Pancreas (tissue), 10 donors: ENCODE measurements at regions not wholly inside any gene's neighbourhood (a gene's known extent, or its start where the extent isn't known, plus 50 kb on each side); places are given as distances from the start of the nearest gene placed in this dataset.

ENCODE experiments used
- ATAC-seq, 4 donors: fragments of 200-7000 bp; cut with Tn5 transposase; one replicate each; pipeline versions ENCODE4 v1.8.0 to v1.9.1; 2020; ENCODE audit warnings: mild to moderate bottlenecking in 4 of 4, moderate library complexity in 4 of 4
- DNase-seq, 6 donors: peaks; one replicate each; pipeline ENCODE4 v3.0.0-alpha.2; 2020
- FAIRE-seq: peaks from 2 replicates; lab custom pipeline; 2012; peaks lifted over from hg19 to GRCh38; lab: Jason Lieb, UNC
- H3K27ac ChIP-seq, 4 donors: fragments of 200-600 bp; sonication (generic); 1 replicate in 3 of 4; 2 replicates in 1 of 4; pipeline versions ENCODE4 v1.5.0 to v1.8.0; 2020
- H3K27me3 ChIP-seq, 4 donors: fragments of 200-600 bp; one replicate each; pipeline ENCODE4 v1.8.0; 2021
- H3K36me3 ChIP-seq, 3 donors: fragments of 200-600 bp; sonication (generic) in 1 of 3; one replicate each; pipeline versions ENCODE4 v1.5.0 to v1.8.0; 2020 to 2021
- H3K4me1 ChIP-seq, 3 donors: fragments of 200-600 bp; one replicate each; pipeline ENCODE4 v1.8.0; 2021
- H3K4me3 ChIP-seq, 4 donors: fragments of 200-600 bp; sonication (generic) in 2 of 4; one replicate each; pipeline versions ENCODE4 v1.5.0 to v1.8.0; 2020 to 2021
- H3K9me3 ChIP-seq, 4 donors: fragments of 200-600 bp; one replicate each; pipeline ENCODE4 v1.8.0; 2021
- WGBS, 2 donors: extraction: QIAGEN DNeasy Blood & Tissue Kit; methylation state at CpG; one replicate each; pipeline ENCODE4 v1.1.7; 2013; 5-methylcytosine and 5-hydroxymethylcytosine counted together
- intact Hi-C, 3 donors: fragments of 100-400 bp; cut with DNase I; formaldehyde crosslinking; loops; one replicate each; pipeline versions ENCODE4 v1.11.1 to v1.14.2; 2022
- TF ChIP-seq, protein P1 (sequence below), 4 donors: fragments of 200-600 bp; sonication (generic) in 3 of 4; IDR thresholded peaks; one replicate each; pipeline versions ENCODE4 v1.5.0 to v1.8.0; 2021; ENCODE audit warnings: antibody characterized with exemption in 4 of 4
- donor health status: healthy with polysubstance abuse.
- donor health status: DM: no; HTN: no; CAD: no; lungs with moderate emphysema.
- donor health status: DM: no; HTN: no; CAD: no.
- donor health status: control.
- donor health status: control.
- donor health status: Bipolar disorder and iron deficiency.
- donor health status: DM: yes; HTN: yes; CAD: no.
- donor health status: DM: no; HTN: no; CAD: no.
- donor health status: DM: no; HTN: no; CAD: no.
- donor health status: DM: yes; HTN: yes; CAD: no.

DNA sequence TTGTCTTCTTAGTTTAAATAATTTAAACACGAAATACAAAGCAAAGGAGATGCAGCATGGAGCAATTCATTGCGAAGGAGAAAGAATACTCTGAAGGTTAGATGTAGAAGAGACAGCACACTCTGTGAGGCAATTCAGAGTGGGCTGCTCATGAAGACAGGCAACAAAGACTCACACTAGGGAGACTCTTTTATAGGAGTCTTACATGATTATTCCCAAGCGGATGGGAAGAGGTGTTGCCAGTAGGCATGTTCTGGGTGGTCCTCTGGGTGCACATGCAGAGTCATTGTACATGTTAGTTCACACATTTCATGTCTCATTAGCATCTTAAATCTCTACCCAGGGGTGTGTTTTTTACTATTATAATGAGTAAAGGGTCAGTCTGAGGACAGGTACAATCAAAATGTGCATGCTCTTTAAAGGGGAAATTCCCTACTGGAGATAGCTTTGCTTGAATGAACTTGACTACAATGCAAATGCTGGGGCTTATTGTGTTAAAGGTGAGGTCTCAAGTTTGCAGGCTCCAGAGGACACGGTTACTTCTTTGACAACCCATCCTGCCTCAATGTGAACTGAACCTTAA is 275.5 kb downstream of the CDH19 start:
- no peak overlapping the region for H3K4me3 ChIP-seq
- H3K27ac ChIP-seq, result no peak overlapping the region
- DNase-seq, result no peak
- no peaks in the 10 kb centered on the region for H3K36me3 ChIP-seq
- no peak for FAIRE-seq
- H3K4me1 ChIP-seq, result no peaks in the 10 kb centered on the region
- TF ChIP-seq, protein P1, sequence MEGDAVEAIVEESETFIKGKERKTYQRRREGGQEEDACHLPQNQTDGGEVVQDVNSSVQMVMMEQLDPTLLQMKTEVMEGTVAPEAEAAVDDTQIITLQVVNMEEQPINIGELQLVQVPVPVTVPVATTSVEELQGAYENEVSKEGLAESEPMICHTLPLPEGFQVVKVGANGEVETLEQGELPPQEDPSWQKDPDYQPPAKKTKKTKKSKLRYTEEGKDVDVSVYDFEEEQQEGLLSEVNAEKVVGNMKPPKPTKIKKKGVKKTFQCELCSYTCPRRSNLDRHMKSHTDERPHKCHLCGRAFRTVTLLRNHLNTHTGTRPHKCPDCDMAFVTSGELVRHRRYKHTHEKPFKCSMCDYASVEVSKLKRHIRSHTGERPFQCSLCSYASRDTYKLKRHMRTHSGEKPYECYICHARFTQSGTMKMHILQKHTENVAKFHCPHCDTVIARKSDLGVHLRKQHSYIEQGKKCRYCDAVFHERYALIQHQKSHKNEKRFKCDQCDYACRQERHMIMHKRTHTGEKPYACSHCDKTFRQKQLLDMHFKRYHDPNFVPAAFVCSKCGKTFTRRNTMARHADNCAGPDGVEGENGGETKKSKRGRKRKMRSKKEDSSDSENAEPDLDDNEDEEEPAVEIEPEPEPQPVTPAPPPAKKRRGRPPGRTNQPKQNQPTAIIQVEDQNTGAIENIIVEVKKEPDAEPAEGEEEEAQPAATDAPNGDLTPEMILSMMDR (IDR thresholded peaks at IDR 0.05), result no peak
- 64 to 76% methylated on average over 4 of the region's 4 CpGs for WGBS, 2 donors
- H3K27me3 ChIP-seq, result no peaks in the 10 kb centered on the region
- no peaks in the 10 kb centered on the region for H3K9me3 ChIP-seq
- intact Hi-C loops, result no loop called here
- ATAC-seq, result no peak

DNA sequence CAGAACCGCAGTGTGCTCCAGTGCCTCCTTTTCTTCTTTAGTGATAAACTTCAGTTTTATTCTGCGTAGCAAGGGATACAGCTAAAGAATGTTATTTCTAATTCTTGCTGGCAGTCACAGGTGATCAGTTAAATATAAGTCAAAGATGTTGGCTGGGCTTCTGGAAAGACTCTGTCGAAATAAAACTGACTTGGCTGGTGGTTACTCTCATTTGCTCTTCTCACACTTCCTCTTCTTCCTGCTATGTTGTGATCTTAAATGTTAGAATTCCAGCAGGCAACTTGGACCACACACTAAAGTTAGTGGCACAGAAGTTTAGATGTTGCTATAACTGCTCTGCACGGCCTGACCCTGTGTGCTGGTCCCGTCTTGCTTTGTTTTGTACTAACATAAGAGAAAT is 278.6 kb downstream of the CDH19 start:
- Histone ChIP-seq H3K9me3 (no peaks in the 10 kb centered on the region), H3K27me3 (no peaks in the 10 kb centered on the region), H3K4me1 (no peaks in the 10 kb centered on the region), H3K36me3 (no peaks in the 10 kb centered on the region), H3K27ac (no peak overlapping the region), H3K4me3 (no peak overlapping the region)
- TF ChIP-seq, protein P1 (IDR thresholded peaks at IDR 0.05), result no peak
- no peak for FAIRE-seq
- 60 to 80% methylated on average over 5 of the region's 5 CpGs for WGBS, 2 donors
- intact Hi-C loops, result no loop called here
- DNase-seq, result no peak
- ATAC-seq, result no peak

DNA sequence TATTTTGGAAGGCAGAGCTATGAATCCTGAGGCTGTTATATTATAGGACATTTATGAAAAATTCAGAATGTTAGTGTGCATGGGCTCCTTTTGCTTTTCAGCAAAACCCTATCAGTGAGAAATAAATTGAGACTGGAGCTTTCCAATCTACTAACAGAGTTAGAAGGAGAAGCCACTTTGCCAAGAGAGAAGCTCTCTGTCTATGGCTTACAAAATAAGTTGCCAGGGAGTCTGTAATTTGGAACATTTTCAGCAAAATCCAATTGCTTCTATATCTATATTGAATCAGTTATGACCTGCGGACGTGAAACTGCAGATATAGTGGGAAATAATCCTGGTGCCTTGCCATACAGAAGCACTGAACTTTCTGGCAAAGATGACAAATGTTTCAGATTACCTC is 279.3 kb downstream of the CDH19 start:
- peaks cover 0 to 2% (median 0%) of the 10 kb centered on the region in 4 donors for H3K9me3 ChIP-seq
- ATAC-seq, result no peak
- no peak overlapping the region for H3K4me3 ChIP-seq
- no peaks in the 10 kb centered on the region for H3K36me3 ChIP-seq
- H3K27ac ChIP-seq, result no peak overlapping the region
- H3K4me1 ChIP-seq, result no peaks in the 10 kb centered on the region
- TF ChIP-seq, protein P1 (IDR thresholded peaks at IDR 0.05), result no peak
- no peak for DNase-seq
- WGBS, 2 donors, result 38 to 58% methylated on average over 2 of the region's 2 CpGs
- H3K27me3 ChIP-seq, result no peaks in the 10 kb centered on the region
- no peak for FAIRE-seq
- intact Hi-C loops, result no loop called here

DNA sequence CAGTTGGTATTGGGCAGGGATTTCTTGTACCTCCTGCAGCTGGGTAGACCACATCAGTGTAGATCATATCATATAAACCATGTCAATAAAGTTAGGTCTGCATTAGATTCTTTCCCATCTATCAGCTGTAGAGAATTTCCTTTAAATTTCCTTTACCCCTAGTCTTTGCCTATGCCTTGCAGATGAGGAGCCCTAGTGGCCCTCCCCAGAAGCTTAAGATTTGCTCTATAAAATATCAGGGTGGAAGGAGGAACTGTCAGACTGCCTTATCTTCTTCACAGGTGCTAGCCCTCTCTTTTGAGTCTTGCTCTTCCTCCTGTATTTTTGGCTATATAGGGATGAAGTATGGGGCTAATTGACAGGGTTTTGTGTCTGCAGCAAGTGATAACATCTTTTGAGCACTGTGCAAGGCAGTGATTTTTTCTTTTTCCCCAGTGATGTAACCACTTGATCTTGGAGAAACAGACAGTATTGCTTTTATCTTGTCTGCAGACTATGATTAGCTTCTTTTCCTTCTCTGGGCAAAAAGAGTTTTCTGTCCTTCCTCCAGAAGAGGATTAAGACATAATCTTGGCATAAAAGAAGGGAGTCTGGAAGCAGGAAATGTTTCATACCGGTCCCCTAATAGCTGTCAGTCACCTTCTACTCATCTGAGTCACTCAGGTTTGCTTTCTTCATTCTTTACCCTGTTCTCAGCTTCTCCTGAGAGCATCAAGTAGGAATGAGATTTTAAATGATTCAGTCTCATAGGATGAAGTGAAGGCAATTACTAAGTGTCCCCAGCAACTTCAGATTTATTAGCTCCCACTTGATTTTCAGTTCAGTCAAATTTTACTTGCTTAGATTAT is 286.4 kb downstream of the CDH19 start:
- H3K9me3 ChIP-seq, result peaks cover 0 to 2% (median 0%) of the 10 kb centered on the region in 4 donors
- no peaks in the 10 kb centered on the region for H3K36me3 ChIP-seq
- peaks cover 0 to 3% (median 0%) of the 10 kb centered on the region in 4 donors for H3K27me3 ChIP-seq
- FAIRE-seq (no peak), DNase-seq (no peak), ATAC-seq (no peak)
- intact Hi-C loops, result no loop called here
- H3K27ac ChIP-seq, result no peak overlapping the region
- no peaks in the 10 kb centered on the region for H3K4me1 ChIP-seq
- 34 to 39% methylated on average over 1 of the region's 1 CpG for WGBS, 2 donors
- TF ChIP-seq, protein P1 (IDR thresholded peaks at IDR 0.05), result no peak
- H3K4me3 ChIP-seq, result no peak overlapping the region

DNA sequence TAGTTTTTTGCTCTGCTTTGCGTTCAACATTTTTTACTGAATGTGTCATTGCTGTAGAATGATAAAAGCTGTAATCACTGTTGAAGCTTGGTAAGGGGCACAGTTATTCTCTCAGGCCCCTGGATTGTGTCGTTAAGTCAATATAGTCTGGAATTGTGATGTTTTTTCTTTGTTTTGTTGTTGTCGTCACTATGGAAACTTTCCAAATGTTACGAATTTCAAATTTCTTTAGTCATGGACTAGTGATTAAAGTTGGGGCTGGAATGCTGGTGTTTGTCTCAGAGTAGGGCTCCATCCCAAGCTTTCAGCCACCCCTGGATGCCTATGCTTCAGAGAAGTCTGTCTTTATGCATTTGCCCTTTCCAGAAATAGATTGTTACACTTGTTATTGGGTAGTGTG is 287.2 kb downstream of the CDH19 start:
- Histone ChIP-seq H3K4me1 (no peaks in the 10 kb centered on the region), H3K27ac (no peak overlapping the region), H3K9me3 (peaks cover 0 to 2% (median 0%) of the 10 kb centered on the region in 4 donors), H3K36me3 (no peaks in the 10 kb centered on the region), H3K4me3 (no peak overlapping the region), H3K27me3 (peaks cover 0 to 3% (median 0%) of the 10 kb centered on the region in 4 donors)
- TF ChIP-seq, protein P1 (IDR thresholded peaks at IDR 0.05), result no peak
- no peak for FAIRE-seq
- ATAC-seq, result no peak
- no peak for DNase-seq
- 46 to 61% methylated on average over 4 of the region's 4 CpGs for WGBS, 2 donors
- intact Hi-C loops, result no loop called here
